22Rv1 (cell line): ENCODE measurements at regions not wholly inside any gene's neighbourhood (a gene's known extent, or its start where the extent isn't known, plus 50 kb on each side); places are given as distances from the start of the nearest gene placed in this dataset.

Experiments
- ZFX ChIP-seq: fragments of 450-650 bp; IDR thresholded peaks from 2 replicates; pipeline ENCODE4 v1.6.1; 2017; ENCODE audit warnings: antibody characterized with exemption, borderline replicate concordance
- TF ChIP-seq, protein P1 (sequence below): fragments of 450-650 bp; IDR thresholded peaks from 2 replicates; pipeline ENCODE4 v1.5.1; 2017; ENCODE audit warnings: mild to moderate bottlenecking

- TF ChIP-seq, protein P1, sequence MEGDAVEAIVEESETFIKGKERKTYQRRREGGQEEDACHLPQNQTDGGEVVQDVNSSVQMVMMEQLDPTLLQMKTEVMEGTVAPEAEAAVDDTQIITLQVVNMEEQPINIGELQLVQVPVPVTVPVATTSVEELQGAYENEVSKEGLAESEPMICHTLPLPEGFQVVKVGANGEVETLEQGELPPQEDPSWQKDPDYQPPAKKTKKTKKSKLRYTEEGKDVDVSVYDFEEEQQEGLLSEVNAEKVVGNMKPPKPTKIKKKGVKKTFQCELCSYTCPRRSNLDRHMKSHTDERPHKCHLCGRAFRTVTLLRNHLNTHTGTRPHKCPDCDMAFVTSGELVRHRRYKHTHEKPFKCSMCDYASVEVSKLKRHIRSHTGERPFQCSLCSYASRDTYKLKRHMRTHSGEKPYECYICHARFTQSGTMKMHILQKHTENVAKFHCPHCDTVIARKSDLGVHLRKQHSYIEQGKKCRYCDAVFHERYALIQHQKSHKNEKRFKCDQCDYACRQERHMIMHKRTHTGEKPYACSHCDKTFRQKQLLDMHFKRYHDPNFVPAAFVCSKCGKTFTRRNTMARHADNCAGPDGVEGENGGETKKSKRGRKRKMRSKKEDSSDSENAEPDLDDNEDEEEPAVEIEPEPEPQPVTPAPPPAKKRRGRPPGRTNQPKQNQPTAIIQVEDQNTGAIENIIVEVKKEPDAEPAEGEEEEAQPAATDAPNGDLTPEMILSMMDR: no peak
- TF ChIP-seq ZFX: no peak
Observed at GRCh38 chr2:57465067-57465466, 581.5 kb upstream of the VRK2 start.
